Endothelial cell of umbilical vein (primary cell): ENCODE measurements at regions not wholly inside any gene's neighbourhood (a gene's known extent, or its start where the extent isn't known, plus 50 kb on each side); places are given as distances from the start of the nearest gene placed in this dataset.

Experiments used
- EZH2 ChIP-seq: IDR thresholded peaks from 2 replicates; pipeline ENCODE4 v1.6.1; 2012; ENCODE audit warnings: borderline replicate concordance, low read depth, mild to moderate bottlenecking, moderate library complexity, low read length, inconsistent platforms; ENCODE audit not compliant: severe bottlenecking
- MYC ChIP-seq: IDR thresholded peaks from one replicate; pipeline ENCODE4 v1.6.1; 2011; ENCODE audit warnings: mild to moderate bottlenecking, low read depth, low read length
- POLR2A ChIP-seq: IDR thresholded peaks from 2 replicates; pipeline ENCODE4 v1.6.1; 2012; ENCODE audit warnings: low read depth, mild to moderate bottlenecking, control low read depth, low read length
- POLR2AphosphoS5 ChIP-seq: IDR thresholded peaks from 2 replicates; pipeline ENCODE4 v1.6.1; 2012; ENCODE audit warnings: low read depth, mild to moderate bottlenecking, control low read depth, low read length, moderate library complexity; ENCODE audit not compliant: insufficient read depth
- TF ChIP-seq, protein P1 (sequence below), 2 donors: IDR thresholded peaks; 1 replicate in 1 of 2; 2 replicates in 1 of 2; pipeline ENCODE4 v1.5.1; 2011; ENCODE audit warnings: low read length in 2 of 2, mild to moderate bottlenecking in 2 of 2, moderate library complexity in 2 of 2, control low read depth in 1 of 2, inconsistent platforms in 1 of 2, low read depth in 1 of 2; ENCODE audit not compliant: insufficient read depth in 1 of 2; ENCODE audit errors: extremely low read depth in 1 of 2

DNA sequence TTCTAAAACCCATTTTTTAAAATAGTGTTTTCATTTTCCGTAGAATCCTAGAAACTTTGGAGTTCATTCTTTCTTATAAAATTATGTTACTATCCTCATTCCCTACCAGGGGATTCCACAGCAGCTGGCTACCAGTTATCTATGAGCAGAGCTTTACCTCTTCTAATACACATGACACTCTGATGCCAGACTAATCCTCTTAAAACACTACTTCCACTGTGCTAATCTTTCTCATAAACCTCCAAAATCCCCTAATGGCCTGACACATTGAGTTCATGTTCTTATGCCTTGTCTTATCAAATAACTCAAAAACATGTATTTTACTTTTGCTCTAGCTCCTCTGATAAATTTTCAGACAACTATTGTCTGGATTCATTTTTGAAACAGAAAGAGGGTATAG is 633.6 kb upstream of the FTMT start:
- TF ChIP-seq, protein P1, sequence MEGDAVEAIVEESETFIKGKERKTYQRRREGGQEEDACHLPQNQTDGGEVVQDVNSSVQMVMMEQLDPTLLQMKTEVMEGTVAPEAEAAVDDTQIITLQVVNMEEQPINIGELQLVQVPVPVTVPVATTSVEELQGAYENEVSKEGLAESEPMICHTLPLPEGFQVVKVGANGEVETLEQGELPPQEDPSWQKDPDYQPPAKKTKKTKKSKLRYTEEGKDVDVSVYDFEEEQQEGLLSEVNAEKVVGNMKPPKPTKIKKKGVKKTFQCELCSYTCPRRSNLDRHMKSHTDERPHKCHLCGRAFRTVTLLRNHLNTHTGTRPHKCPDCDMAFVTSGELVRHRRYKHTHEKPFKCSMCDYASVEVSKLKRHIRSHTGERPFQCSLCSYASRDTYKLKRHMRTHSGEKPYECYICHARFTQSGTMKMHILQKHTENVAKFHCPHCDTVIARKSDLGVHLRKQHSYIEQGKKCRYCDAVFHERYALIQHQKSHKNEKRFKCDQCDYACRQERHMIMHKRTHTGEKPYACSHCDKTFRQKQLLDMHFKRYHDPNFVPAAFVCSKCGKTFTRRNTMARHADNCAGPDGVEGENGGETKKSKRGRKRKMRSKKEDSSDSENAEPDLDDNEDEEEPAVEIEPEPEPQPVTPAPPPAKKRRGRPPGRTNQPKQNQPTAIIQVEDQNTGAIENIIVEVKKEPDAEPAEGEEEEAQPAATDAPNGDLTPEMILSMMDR (IDR thresholded peaks at IDR 0.05; ENCODE audit: extremely low read depth in 1 of 2, insufficient read depth in 1 of 2, low read depth in 1 of 2, low read length in 2 of 2) = no peak
- no peak for TF ChIP-seq POLR2A
- no peak for TF ChIP-seq POLR2AphosphoS5
- TF ChIP-seq EZH2 = no peak
- no peak for TF ChIP-seq MYC
